ENCODE measurements at regions not wholly inside any gene's neighbourhood (a gene's known extent, or its start where the extent isn't known, plus 50 kb on each side); places are given as distances from the start of the nearest gene placed in this dataset.

DNA sequence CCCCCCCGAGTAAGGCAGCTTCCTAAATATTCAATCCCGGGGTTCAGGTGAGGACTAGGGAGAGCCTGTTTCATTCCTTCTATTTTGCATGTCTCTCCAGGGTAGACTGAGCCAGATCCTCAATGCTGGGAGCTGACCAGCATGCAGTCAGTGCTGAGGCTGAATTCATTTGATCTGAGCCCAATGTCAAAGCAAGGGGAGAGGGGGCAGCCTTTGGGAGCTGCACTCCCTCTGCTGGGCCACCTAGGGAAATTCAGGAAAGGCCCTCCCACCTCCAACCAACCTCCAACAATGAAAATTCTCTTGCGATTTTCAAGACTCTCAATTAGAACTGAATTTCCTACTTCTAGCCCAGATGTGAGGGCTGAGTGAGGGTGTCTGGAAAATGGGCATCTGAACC, 371.2 kb downstream of the NPHP4 start:
- no peaks in the 10 kb centered on the region for H3K9me3 Mint-ChIP-seq (ENCODE audit: insufficient read depth)
- H2AFZ ChIP-seq (ENCODE audit: insufficient read depth, low read depth, low read length, poor library complexity, severe bottlenecking): no peak overlapping the region
- no peaks in the 10 kb centered on the region for H3K36me3 ChIP-seq (replicated peaks in 1 of 2; ENCODE audit: control extremely low read depth in 1 of 2, control insufficient read depth in 1 of 2, extremely low read depth in 1 of 2, insufficient read depth in 2 of 2, low read length in 1 of 2)
- no CpG with 5 or more reads among the region's 3 CpGs for WGBS (ENCODE audit: insufficient coverage)
- no peak overlapping the region for H3K27ac ChIP-seq (ENCODE audit: low read length in 2 of 2)
- H3K27me3 Mint-ChIP-seq: peaks cover 14% of the 10 kb centered on the region
- no peaks in the 10 kb centered on the region for H3K4me1 ChIP-seq (ENCODE audit: control insufficient read depth in 2 of 2, insufficient read depth in 2 of 2, low read length in 2 of 2)
- intact Hi-C loops (cut with micrococcal nuclease): no loop called here
- H3K4me3 ChIP-seq (ENCODE audit: control extremely low read depth in 1 of 5, extremely low read depth in 1 of 5, insufficient read depth in 1 of 5, low read depth in 2 of 5, low read length in 4 of 5): no peak overlapping the region
- ChIA-PET POLR2A (no interaction called here), CTCF (no interaction called here)
- no peak overlapping the region for H3K9ac ChIP-seq (ENCODE audit: low read length)
- ATAC-seq (ENCODE audit: low read depth) (no peak), DNase-seq (no peak)
- peaks cover 0 to under 1% (median 0%) of the 10 kb centered on the region in 4 experiments for H3K27me3 ChIP-seq (replicated peaks in 1 of 4; ENCODE audit: control extremely low read depth in 1 of 4, control insufficient read depth in 3 of 4, insufficient read depth in 4 of 4, low read length in 3 of 4)
- H3K4me1 Mint-ChIP-seq: no peaks in the 10 kb centered on the region
- no peak overlapping the region for H3K27ac Mint-ChIP-seq
- H3K79me2 ChIP-seq (ENCODE audit: control insufficient read depth, insufficient read depth, low read length): no peaks in the 10 kb centered on the region
- H3K9me3 ChIP-seq (ENCODE audit: control extremely low read depth in 1 of 3, control insufficient read depth in 2 of 3, insufficient read depth in 1 of 3, low read length in 2 of 3): peaks cover 0 to 3% (median 0%) of the 10 kb centered on the region in 3 donors
- no peak overlapping the region for H3K4me3 Mint-ChIP-seq
- TF ChIP-seq EZH2 (IDR thresholded peaks at IDR 0.05; ENCODE audit: borderline replicate concordance, insufficient read depth, low read depth, low read length, poor library complexity, severe bottlenecking): no peak
- H3K4me2 ChIP-seq (replicated peaks; ENCODE audit: low read depth, low read length, poor library complexity, severe bottlenecking): no peak overlapping the region
- no peaks in the 10 kb centered on the region for H4K20me1 ChIP-seq (ENCODE audit: control insufficient read depth, insufficient read depth, low read length, poor library complexity, severe bottlenecking)

GRCh38 chr1:5620418-5620817, 371.8 kb downstream of the NPHP4 start:
- Histone ChIP-seq H3K4me3 (ENCODE audit: control extremely low read depth in 1 of 5, extremely low read depth in 1 of 5, insufficient read depth in 1 of 5, low read depth in 2 of 5, low read length in 4 of 5) (no peak overlapping the region), H4K20me1 (ENCODE audit: control insufficient read depth, insufficient read depth, low read length, poor library complexity, severe bottlenecking) (no peaks in the 10 kb centered on the region), H2AFZ (ENCODE audit: insufficient read depth, low read depth, low read length, poor library complexity, severe bottlenecking) (no peak overlapping the region), H3K4me2 (replicated peaks; ENCODE audit: low read depth, low read length, poor library complexity, severe bottlenecking) (no peak overlapping the region), H3K36me3 (replicated peaks in 1 of 2; ENCODE audit: control extremely low read depth in 1 of 2, control insufficient read depth in 1 of 2, extremely low read depth in 1 of 2, insufficient read depth in 2 of 2, low read length in 1 of 2) (no peaks in the 10 kb centered on the region), H3K9ac (ENCODE audit: low read length) (no peak overlapping the region), H3K9me3 (ENCODE audit: control extremely low read depth in 1 of 3, control insufficient read depth in 2 of 3, insufficient read depth in 1 of 3, low read length in 2 of 3) (peaks cover 0 to 3% (median 0%) of the 10 kb centered on the region in 3 donors), H3K79me2 (ENCODE audit: control insufficient read depth, insufficient read depth, low read length) (no peaks in the 10 kb centered on the region), H3K27me3 (replicated peaks in 1 of 4; ENCODE audit: control extremely low read depth in 1 of 4, control insufficient read depth in 3 of 4, insufficient read depth in 4 of 4, low read length in 3 of 4) (peaks cover 0 to 5% (median 0%) of the 10 kb centered on the region in 4 experiments), H3K4me1 (ENCODE audit: control insufficient read depth in 2 of 2, insufficient read depth in 2 of 2, low read length in 2 of 2) (no peaks in the 10 kb centered on the region), H3K27ac (ENCODE audit: low read length in 2 of 2) (no peak overlapping the region)
- no peak overlapping the region for H3K4me3 Mint-ChIP-seq
- intact Hi-C loops (cut with micrococcal nuclease): no loop called here
- no peaks in the 10 kb centered on the region for H3K4me1 Mint-ChIP-seq
- H3K27ac Mint-ChIP-seq: no peak overlapping the region
- ChIA-PET POLR2A (no interaction called here), CTCF (no interaction called here)
- no peaks in the 10 kb centered on the region for H3K9me3 Mint-ChIP-seq (ENCODE audit: insufficient read depth)
- DNase-seq (no peak), ATAC-seq (ENCODE audit: low read depth) (no peak)
- peaks cover 14% of the 10 kb centered on the region for H3K27me3 Mint-ChIP-seq
- WGBS (ENCODE audit: insufficient coverage): 100% methylated on average over 2 of the region's 3 CpGs
- no peak for TF ChIP-seq EZH2 (IDR thresholded peaks at IDR 0.05; ENCODE audit: borderline replicate concordance, insufficient read depth, low read depth, low read length, poor library complexity, severe bottlenecking)
- no peak for TF ChIP-seq CTCF (IDR thresholded peaks at IDR 0.05)
